Muscle layer of duodenum (tissue), 2 donors: ENCODE measurements at regions not wholly inside any gene's neighbourhood (a gene's known extent, or its start where the extent isn't known, plus 50 kb on each side); places are given as distances from the start of the nearest gene placed in this dataset.

Experiments
- H3K27ac ChIP-seq: one replicate; pipeline ENCODE4 v1.7.0; 2013; ENCODE audit warnings: mild to moderate bottlenecking, low read length
- H3K27me3 ChIP-seq: one replicate; pipeline ENCODE4 v1.7.0; 2013; ENCODE audit warnings: low read depth, mild to moderate bottlenecking, control low read depth, low read length
- H3K36me3 ChIP-seq, 2 donors: one replicate each; pipeline ENCODE4 v1.7.0; 2013; ENCODE audit warnings: low read length in 2 of 2, control low read depth in 1 of 2, mild to moderate bottlenecking in 1 of 2; ENCODE audit not compliant: insufficient read depth in 2 of 2, control insufficient read depth in 1 of 2
- H3K4me1 ChIP-seq, 2 donors: one replicate each; pipeline ENCODE4 v1.7.0; 2013; ENCODE audit warnings: low read length in 2 of 2, mild to moderate bottlenecking in 2 of 2, control low read depth in 1 of 2, moderate library complexity in 1 of 2; ENCODE audit not compliant: insufficient read depth in 2 of 2, control insufficient read depth in 1 of 2
- H3K4me3 ChIP-seq, 2 donors: one replicate each; pipeline ENCODE4 v1.7.0; 2013; ENCODE audit warnings: low read length in 2 of 2, low read depth in 1 of 2, mild to moderate bottlenecking in 1 of 2
- H3K9me3 ChIP-seq, 2 donors: one replicate each; pipeline ENCODE4 v1.7.0; 2013; ENCODE audit warnings: low read length in 2 of 2, control low read depth in 1 of 2, mild to moderate bottlenecking in 1 of 2; ENCODE audit not compliant: control insufficient read depth in 1 of 2
- donor health status: healthy.

DNA sequence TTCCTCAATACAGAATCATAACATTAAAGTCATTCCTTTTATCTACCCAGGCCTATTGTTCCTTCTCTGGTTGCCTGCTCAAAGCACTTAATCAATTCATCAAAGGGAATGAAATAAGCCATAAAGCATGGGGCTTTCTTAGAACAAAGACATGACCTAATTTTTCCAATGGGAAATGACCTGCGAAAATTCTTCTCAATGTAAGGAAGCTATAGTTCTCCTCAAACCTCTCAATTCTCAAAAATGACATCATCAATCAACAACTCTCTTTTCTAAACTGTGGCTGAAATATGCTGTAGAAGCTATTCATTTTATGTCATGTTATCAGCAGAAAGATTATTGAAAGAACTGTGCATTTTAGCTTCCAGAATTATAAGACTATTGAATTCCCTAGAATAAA lies 116.0 kb upstream of the PTPRR start:
- Histone ChIP-seq H3K9me3 (no peaks in the 10 kb centered on the region), H3K27ac (no peak overlapping the region), H3K36me3 (no peaks in the 10 kb centered on the region), H3K27me3 (no peaks in the 10 kb centered on the region), H3K4me3 (no peak overlapping the region), H3K4me1 (no peaks in the 10 kb centered on the region)

DNA sequence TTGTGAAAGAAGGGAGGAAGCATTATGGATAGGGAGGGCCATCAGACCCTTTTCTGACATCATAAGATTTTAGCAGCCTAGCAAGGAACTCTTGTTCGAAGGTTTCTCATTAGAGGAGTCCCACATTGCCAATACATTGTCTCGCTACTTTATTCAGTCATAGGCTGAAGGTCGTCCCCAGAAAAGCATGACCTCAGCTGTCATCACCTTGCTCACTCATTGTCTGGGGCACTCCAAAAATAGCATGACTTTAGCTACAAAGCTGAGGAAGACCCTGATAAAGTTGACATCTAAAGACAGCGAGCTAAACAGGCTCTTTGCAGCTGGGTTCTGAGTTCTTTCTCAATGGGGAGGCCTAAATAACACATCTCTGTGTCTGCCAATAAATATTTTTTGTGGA lies 112.4 kb upstream of the PTPRR start:
- no peaks in the 10 kb centered on the region for H3K4me1 ChIP-seq
- H3K9me3 ChIP-seq: no peaks in the 10 kb centered on the region
- no peak overlapping the region for H3K4me3 ChIP-seq
- H3K27me3 ChIP-seq: no peaks in the 10 kb centered on the region
- no peak overlapping the region for H3K27ac ChIP-seq
- no peaks in the 10 kb centered on the region for H3K36me3 ChIP-seq

DNA sequence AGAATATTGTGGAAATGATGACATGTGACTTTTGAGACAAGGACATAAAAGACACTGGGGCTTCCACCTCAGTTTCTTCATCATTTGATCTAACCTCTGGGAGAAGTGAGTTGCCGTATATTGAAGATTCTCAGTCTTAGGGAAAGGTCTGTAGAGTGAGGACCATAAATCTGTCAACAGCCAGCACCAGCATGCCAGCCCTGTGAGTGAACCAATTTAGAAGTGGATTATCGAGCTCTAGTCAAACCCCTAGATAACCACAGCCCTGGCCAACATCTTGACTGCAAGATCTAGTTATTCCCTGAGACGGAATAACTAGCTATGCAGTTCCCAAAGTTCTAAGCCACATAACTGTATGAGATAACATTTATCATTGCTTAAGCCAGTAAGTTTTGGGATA lies 108.8 kb upstream of the PTPRR start:
- Histone ChIP-seq H3K9me3 (no peaks in the 10 kb centered on the region), H3K4me1 (no peaks in the 10 kb centered on the region), H3K27me3 (no peaks in the 10 kb centered on the region)

DNA sequence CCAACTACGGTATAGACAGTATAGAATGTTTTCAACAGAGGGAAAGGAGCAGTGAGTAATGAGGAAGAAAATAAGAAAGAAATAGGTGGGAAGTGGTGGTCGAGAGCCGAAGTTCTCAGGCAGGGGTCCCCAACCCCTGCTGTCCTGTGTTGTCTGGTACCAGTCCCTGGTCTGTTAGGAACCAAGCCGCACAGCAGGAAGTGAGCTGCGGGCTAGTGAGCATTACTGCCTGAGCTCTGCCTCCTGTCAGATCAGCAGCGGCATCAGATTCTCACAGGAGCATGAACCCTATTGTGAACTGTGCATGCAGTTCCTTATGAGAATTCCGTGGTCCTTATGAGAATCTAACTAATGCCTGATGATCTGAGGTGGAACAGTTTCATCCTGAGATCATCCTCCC lies 107.3 kb upstream of the PTPRR start:
- no peaks in the 10 kb centered on the region for H3K9me3 ChIP-seq
- no peaks in the 10 kb centered on the region for H3K4me1 ChIP-seq
- H3K27me3 ChIP-seq: no peaks in the 10 kb centered on the region
- H3K4me3 ChIP-seq: no peak overlapping the region
- no peaks in the 10 kb centered on the region for H3K36me3 ChIP-seq
- H3K27ac ChIP-seq: no peak overlapping the region

More for the DNA sequence above, 108.8 kb upstream of the PTPRR start:
- Histone ChIP-seq H3K27ac (no peak overlapping the region), H3K4me3 (no peak overlapping the region), H3K36me3 (no peaks in the 10 kb centered on the region)

GRCh38 chr12:71024827-71025226 lies 104.3 kb upstream of the PTPRR start:
- Histone ChIP-seq H3K4me1 (no peaks in the 10 kb centered on the region), H3K36me3 (no peaks in the 10 kb centered on the region), H3K9me3 (no peaks in the 10 kb centered on the region), H3K27ac (no peak overlapping the region), H3K27me3 (no peaks in the 10 kb centered on the region), H3K4me3 (no peak overlapping the region)

- H3K4me1 ChIP-seq: no peaks in the 10 kb centered on the region
- H3K9me3 ChIP-seq: no peaks in the 10 kb centered on the region
- no peak overlapping the region for H3K27ac ChIP-seq
- no peaks in the 10 kb centered on the region for H3K36me3 ChIP-seq
- H3K4me3 ChIP-seq: no peak overlapping the region
- H3K27me3 ChIP-seq: no peaks in the 10 kb centered on the region
Observed at GRCh38 chr12:71024281-71024680, 103.7 kb upstream of the PTPRR start.

DNA sequence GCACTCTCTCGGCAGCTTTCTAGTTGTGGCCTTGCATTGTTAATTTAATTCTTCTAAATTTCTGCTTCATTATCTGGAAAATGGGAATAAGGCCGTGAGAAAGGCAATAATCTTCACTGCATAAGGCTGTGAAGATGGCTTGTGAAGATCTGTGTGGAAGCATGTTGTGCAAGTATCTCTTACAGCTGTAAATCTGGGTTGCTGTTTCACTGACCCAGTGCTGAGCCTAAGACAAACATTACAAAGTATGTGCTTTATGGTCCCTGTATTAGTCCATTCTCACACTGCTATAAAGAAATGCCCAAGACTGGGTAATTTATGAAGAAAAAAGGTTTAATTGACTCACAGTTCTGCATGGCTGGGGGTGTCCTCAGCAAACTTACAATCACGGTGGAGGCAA lies 101.0 kb upstream of the PTPRR start:
- Histone ChIP-seq H3K27ac (no peak overlapping the region), H3K9me3 (no peaks in the 10 kb centered on the region), H3K36me3 (no peaks in the 10 kb centered on the region), H3K4me3 (no peak overlapping the region), H3K4me1 (no peaks in the 10 kb centered on the region), H3K27me3 (no peaks in the 10 kb centered on the region)

DNA sequence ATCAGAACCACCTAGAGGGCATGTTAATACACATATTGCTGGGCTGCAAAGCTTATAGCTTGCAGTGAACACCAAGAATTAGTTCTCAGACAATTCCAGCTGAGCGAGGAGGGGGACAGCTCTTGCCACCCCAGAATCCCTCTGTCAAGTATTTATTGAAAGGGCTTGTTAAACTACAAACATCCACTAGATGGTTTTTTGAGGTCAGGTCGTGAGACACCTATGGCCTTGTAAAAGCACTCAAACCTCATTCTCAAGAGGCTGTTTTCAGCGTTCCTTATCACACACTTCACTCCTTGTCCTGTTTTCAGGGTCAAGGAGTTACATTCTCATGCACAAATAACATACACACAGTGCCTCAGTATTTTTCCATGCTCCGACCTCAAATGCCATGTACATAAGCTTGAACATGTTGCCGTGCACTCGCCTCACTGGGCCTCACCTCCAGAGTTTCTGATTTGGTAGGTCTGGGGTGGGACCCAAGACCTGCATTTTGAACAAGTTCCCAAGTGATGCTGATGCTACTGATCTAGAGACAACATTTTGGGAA lies 98.8 kb upstream of the PTPRR start:
- no peak overlapping the region for H3K4me3 ChIP-seq
- no peaks in the 10 kb centered on the region for H3K9me3 ChIP-seq
- no peaks in the 10 kb centered on the region for H3K4me1 ChIP-seq
- no peaks in the 10 kb centered on the region for H3K27me3 ChIP-seq
- H3K27ac ChIP-seq: no peak overlapping the region
- H3K36me3 ChIP-seq: no peaks in the 10 kb centered on the region

DNA sequence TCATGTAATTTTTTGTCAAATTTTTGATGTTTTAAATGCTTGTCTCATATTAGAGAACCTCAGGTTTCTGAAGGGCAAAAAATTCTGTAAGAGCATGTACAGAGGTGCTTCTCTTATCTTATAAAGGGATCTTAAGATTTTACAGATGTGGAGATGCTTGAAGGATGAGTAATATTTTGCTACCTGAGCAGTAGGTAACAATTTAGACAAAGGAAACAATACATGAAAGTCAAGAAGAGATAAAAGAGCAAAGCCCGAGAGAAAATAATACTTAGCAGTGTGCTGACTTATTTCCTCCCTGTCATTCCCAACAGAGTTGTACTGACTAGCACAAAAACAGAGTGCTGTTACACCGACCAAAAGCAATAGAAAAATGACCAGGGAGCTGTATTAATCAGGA lies 98.1 kb upstream of the PTPRR start:
- H3K27me3 ChIP-seq: no peaks in the 10 kb centered on the region
- no peak overlapping the region for H3K27ac ChIP-seq
- H3K36me3 ChIP-seq: no peaks in the 10 kb centered on the region
- no peak overlapping the region for H3K4me3 ChIP-seq
- no peaks in the 10 kb centered on the region for H3K4me1 ChIP-seq
- no peaks in the 10 kb centered on the region for H3K9me3 ChIP-seq

- no peaks in the 10 kb centered on the region for H3K36me3 ChIP-seq
- no peaks in the 10 kb centered on the region for H3K4me1 ChIP-seq
- H3K27me3 ChIP-seq: no peaks in the 10 kb centered on the region
- H3K27ac ChIP-seq: no peak overlapping the region
- no peaks in the 10 kb centered on the region for H3K9me3 ChIP-seq
- H3K4me3 ChIP-seq: no peak overlapping the region
Observed at GRCh38 chr12:71014180-71014785, 93.7 kb upstream of the PTPRR start.

DNA sequence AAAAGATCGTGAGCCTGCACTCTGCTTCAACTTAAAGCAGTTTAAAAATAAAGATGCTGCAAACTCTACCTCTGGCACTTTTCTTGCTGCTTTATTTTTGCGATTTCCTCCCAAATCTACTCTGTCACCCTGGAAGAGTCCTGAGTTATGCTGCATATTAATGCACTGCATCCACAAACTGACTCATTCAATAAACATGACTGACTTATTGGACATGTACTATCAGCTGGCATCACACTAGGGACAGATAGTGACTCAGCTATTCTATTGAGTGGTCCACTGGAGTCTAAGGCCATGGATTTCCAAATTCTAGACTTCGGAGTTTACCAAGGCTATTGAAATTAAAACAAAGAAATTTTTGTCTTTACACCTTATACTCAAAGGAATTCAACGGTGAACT lies 90.7 kb upstream of the PTPRR start:
- Histone ChIP-seq H3K36me3 (no peaks in the 10 kb centered on the region), H3K9me3 (no peaks in the 10 kb centered on the region), H3K4me1 (no peaks in the 10 kb centered on the region), H3K4me3 (no peak overlapping the region), H3K27ac (no peak overlapping the region), H3K27me3 (no peaks in the 10 kb centered on the region)

- no peaks in the 10 kb centered on the region for H3K4me1 ChIP-seq
- no peak overlapping the region for H3K27ac ChIP-seq
- no peaks in the 10 kb centered on the region for H3K9me3 ChIP-seq
- no peaks in the 10 kb centered on the region for H3K27me3 ChIP-seq
- H3K4me3 ChIP-seq: no peak overlapping the region
- H3K36me3 ChIP-seq: no peaks in the 10 kb centered on the region
Observed at GRCh38 chr12:71010143-71010479, 89.6 kb upstream of the PTPRR start.
